Smooth muscle cell (in vitro differentiated cells): ENCODE measurements at regions not wholly inside any gene's neighbourhood (a gene's known extent, or its start where the extent isn't known, plus 50 kb on each side); places are given as distances from the start of the nearest gene placed in this dataset.

ENCODE experiments used
- DNase-seq: peaks from one replicate; lab custom pipeline; 2025; ENCODE audit not compliant: unreplicated experiment; lab: John Stamatoyannopoulos, UW
- H2AFZ ChIP-seq: fragments of 200-600 bp; sonication (generic); 2 replicates; pipeline ENCODE4 v1.6.0; 2016; ENCODE audit warnings: antibody characterized with exemption, low read depth, mild to moderate bottlenecking
- H3F3A ChIP-seq: fragments of 200-600 bp; sonication (generic); 2 replicates; pipeline ENCODE4 v1.6.0; 2017; ENCODE audit warnings: antibody characterized with exemption, low read depth
- H3K27ac ChIP-seq: fragments of 200-600 bp; sonication (generic); 2 replicates; pipeline ENCODE4 v1.5.1; 2016; ENCODE audit warnings: low read depth, mild to moderate bottlenecking
- H3K27me3 ChIP-seq: fragments of 200-600 bp; sonication (generic); 2 replicates; pipeline ENCODE4 v1.6.1; 2016; ENCODE audit warnings: low read depth, mild to moderate bottlenecking
- H3K36me3 ChIP-seq: fragments of 200-600 bp; sonication (generic); 2 replicates; pipeline ENCODE4 v1.5.1; 2016; ENCODE audit warnings: low read depth
- H3K4me1 ChIP-seq: fragments of 200-600 bp; sonication (generic); 2 replicates; pipeline ENCODE4 v1.5.1; 2016; ENCODE audit warnings: low read depth
- H3K4me2 ChIP-seq: fragments of 200-600 bp; sonication (generic); 2 replicates; pipeline ENCODE4 v1.6.0; 2016; ENCODE audit warnings: mild to moderate bottlenecking
- H3K4me3 ChIP-seq: fragments of 200-600 bp; sonication (generic); 2 replicates; pipeline ENCODE4 v1.5.1; 2016; ENCODE audit warnings: mild to moderate bottlenecking
- H3K79me2 ChIP-seq: fragments of 200-600 bp; sonication (generic); 2 replicates; pipeline ENCODE4 v1.6.0; 2016; ENCODE audit warnings: low read depth, mild to moderate bottlenecking
- H3K9ac ChIP-seq: fragments of 200-600 bp; sonication (generic); 2 replicates; pipeline ENCODE4 v1.6.0; 2016; ENCODE audit warnings: low read depth
- H3K9me3 ChIP-seq: fragments of 200-600 bp; sonication (generic); replicated peaks from 2 replicates; pipeline ENCODE4 v1.5.1; 2016; ENCODE audit warnings: low read depth
- H4K20me1 ChIP-seq: fragments of 200-600 bp; sonication (generic); 2 replicates; pipeline ENCODE4 v1.6.0; 2016; ENCODE audit warnings: low read depth
- WGBS: methylation state at CpG from one replicate; pipeline ENCODE4 v1.1.7; 2016; ENCODE audit warnings: low lambda C conversion rate; 5-methylcytosine and 5-hydroxymethylcytosine counted together
- TF ChIP-seq, protein P1 (sequence below): fragments of 200-600 bp; sonication (generic); IDR thresholded peaks from 2 replicates; pipeline ENCODE4 v1.5.1; 2017; ENCODE audit warnings: borderline replicate concordance, mild to moderate bottlenecking, antibody characterized with exemption; ENCODE audit not compliant: insufficient read depth, poor library complexity, severe bottlenecking

DNA sequence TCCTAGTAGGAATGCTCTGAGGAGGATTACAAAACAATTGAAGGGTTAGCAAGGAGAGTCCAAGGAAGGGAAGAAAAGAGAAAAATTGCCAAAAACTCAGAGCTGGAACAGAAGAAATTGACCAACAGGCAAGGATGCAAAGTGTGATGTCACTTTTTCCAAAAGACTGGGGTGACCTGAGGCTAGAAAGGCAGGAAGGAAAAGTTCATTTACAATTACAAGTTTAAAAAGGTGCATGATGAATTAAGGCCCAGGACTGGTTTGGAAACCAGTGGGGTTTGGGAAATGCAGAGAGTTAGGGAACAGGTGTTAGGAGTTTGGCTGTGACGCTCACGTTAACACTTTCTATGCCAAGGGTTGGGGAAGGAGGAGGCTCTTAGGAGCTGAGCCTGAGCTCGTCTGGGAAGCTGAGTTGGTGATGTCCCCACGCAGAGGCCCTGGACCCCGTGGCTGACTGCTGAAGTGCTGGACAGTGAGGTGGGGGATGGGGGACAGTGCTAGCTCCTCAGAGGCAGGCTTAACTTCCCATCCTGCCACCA lies 92.6 kb upstream of the PODXL start:
- H3K9me3 ChIP-seq = no peaks in the 10 kb centered on the region
- no peak overlapping the region for H3K4me2 ChIP-seq
- H4K20me1 ChIP-seq = no peaks in the 10 kb centered on the region
- no peak overlapping the region for H2AFZ ChIP-seq
- H3K4me3 ChIP-seq = no peak overlapping the region
- H3K9ac ChIP-seq = no peak overlapping the region
- no peaks in the 10 kb centered on the region for H3K79me2 ChIP-seq
- no peaks in the 10 kb centered on the region for H3K27me3 ChIP-seq
- H3F3A ChIP-seq = no peaks in the 10 kb centered on the region
- peak overlapping the region; percentile 19 for H3K27ac ChIP-seq
- peaks cover 13% of the 10 kb centered on the region for H3K4me1 ChIP-seq
- WGBS = 13% methylated on average over 5 of the region's 5 CpGs
- no peak for DNase-seq
- TF ChIP-seq, protein P1, sequence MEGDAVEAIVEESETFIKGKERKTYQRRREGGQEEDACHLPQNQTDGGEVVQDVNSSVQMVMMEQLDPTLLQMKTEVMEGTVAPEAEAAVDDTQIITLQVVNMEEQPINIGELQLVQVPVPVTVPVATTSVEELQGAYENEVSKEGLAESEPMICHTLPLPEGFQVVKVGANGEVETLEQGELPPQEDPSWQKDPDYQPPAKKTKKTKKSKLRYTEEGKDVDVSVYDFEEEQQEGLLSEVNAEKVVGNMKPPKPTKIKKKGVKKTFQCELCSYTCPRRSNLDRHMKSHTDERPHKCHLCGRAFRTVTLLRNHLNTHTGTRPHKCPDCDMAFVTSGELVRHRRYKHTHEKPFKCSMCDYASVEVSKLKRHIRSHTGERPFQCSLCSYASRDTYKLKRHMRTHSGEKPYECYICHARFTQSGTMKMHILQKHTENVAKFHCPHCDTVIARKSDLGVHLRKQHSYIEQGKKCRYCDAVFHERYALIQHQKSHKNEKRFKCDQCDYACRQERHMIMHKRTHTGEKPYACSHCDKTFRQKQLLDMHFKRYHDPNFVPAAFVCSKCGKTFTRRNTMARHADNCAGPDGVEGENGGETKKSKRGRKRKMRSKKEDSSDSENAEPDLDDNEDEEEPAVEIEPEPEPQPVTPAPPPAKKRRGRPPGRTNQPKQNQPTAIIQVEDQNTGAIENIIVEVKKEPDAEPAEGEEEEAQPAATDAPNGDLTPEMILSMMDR = no peak
- H3K36me3 ChIP-seq = no peaks in the 10 kb centered on the region

DNA sequence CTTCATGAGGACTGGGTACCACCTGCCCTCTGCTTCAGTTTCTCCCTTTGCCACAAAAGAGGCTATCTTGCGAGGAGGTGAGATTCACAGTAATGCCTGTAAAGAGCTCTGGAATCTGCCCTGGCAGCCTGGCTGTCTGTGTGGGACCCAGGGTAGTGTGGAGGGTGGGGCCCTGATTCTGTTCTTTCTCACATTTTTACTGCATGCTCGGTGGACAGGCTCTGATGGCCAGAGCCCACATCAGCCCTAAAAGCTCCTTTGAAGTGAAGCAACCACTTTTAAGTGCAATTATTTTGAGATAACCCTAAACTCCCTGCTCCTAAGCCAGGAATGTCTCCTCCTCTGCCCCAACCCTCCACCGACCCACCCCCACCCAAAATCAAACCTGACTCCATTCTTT lies 92.1 kb upstream of the PODXL start:
- Histone ChIP-seq H2AFZ (no peak overlapping the region), H3K9ac (no peak overlapping the region), H3K4me3 (no peak overlapping the region), H4K20me1 (no peaks in the 10 kb centered on the region), H3K27ac (peak overlapping the region; percentile 19), H3K4me1 (peaks cover 13% of the 10 kb centered on the region), H3K4me2 (no peak overlapping the region), H3K27me3 (no peaks in the 10 kb centered on the region), H3K36me3 (no peaks in the 10 kb centered on the region), H3K79me2 (no peaks in the 10 kb centered on the region), H3F3A (no peaks in the 10 kb centered on the region), H3K9me3 (no peaks in the 10 kb centered on the region)
- DNase-seq = no peak
- TF ChIP-seq, protein P1 = no peak
- WGBS = 8% methylated on average over 3 of the region's 3 CpGs

DNA sequence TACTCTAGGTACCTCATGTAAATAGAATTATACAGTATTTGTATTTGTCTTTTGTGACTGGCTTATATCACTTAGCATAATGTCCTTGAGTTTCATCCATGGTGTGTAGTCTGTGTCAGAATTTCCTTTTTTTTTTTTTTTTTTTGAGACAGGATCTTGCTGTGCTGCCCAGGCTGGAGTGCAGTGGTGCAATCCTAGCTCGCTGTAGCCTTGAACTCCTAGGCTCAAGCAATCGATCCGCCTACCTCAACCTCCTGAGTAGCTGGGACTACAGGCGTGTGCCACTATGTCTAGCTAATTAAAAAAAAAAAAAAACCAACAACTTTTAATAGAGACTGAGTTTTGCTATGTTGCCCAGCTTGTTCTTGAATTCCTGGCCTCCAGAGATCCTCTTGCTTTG lies 89.8 kb upstream of the PODXL start:
- no peaks in the 10 kb centered on the region for H3K27me3 ChIP-seq
- no peaks in the 10 kb centered on the region for H3K9me3 ChIP-seq
- no peak overlapping the region for H3K4me3 ChIP-seq
- H3K9ac ChIP-seq = no peak overlapping the region
- H3K4me2 ChIP-seq = no peak overlapping the region
- H3F3A ChIP-seq = no peaks in the 10 kb centered on the region
- H3K4me1 ChIP-seq = peaks cover 13% of the 10 kb centered on the region
- no peak overlapping the region for H3K27ac ChIP-seq
- TF ChIP-seq, protein P1 = no peak
- no peak overlapping the region for H2AFZ ChIP-seq
- no peaks in the 10 kb centered on the region for H3K79me2 ChIP-seq
- no peak for DNase-seq
- H4K20me1 ChIP-seq = no peaks in the 10 kb centered on the region
- WGBS = 98% methylated on average over 4 of the region's 4 CpGs
- no peaks in the 10 kb centered on the region for H3K36me3 ChIP-seq

DNA sequence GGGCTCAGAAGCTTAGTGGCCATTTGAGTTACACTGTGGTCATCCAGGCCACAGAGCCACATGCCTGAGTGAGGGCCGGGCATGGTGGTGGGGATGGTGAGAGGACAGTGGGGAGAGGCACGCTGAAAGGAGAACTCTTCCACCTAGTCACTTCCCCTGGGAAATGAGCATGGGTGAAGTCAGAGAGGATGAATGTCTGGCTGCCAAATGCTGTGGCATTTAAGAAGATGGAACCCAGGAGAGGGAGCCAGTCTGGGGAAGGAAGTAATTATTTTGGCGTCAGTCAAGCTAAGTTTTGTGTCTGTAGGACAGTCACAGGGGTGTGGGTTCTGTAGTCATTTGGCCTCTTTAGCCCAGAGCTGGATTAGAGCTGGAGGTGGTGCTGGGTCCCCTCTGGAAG lies 86.0 kb upstream of the PODXL start:
- Histone ChIP-seq H3K27ac (no peak overlapping the region), H2AFZ (no peak overlapping the region)
- DNase-seq = no peak

More for the DNA sequence above, 86.0 kb upstream of the PODXL start:
- WGBS = 67% methylated on average over 3 of the region's 3 CpGs
- Histone ChIP-seq H3K4me2 (no peak overlapping the region), H3K79me2 (no peaks in the 10 kb centered on the region), H3K36me3 (no peaks in the 10 kb centered on the region), H3K4me1 (no peaks in the 10 kb centered on the region), H4K20me1 (no peaks in the 10 kb centered on the region), H3K9ac (no peak overlapping the region), H3K4me3 (no peak overlapping the region), H3F3A (no peaks in the 10 kb centered on the region), H3K27me3 (no peaks in the 10 kb centered on the region), H3K9me3 (no peaks in the 10 kb centered on the region)
- TF ChIP-seq, protein P1 = no peak
